Stimulated activated naive CD4-positive, alpha-beta T cell (primary cell): ENCODE measurements at regions not wholly inside any gene's neighbourhood (a gene's known extent, or its start where the extent isn't known, plus 50 kb on each side); places are given as distances from the start of the nearest gene placed in this dataset.

ENCODE experiments used
- DNase-seq, 6 experiments: peaks; one replicate each; lab custom pipeline; 2025; lab: John Stamatoyannopoulos, UW

DNA sequence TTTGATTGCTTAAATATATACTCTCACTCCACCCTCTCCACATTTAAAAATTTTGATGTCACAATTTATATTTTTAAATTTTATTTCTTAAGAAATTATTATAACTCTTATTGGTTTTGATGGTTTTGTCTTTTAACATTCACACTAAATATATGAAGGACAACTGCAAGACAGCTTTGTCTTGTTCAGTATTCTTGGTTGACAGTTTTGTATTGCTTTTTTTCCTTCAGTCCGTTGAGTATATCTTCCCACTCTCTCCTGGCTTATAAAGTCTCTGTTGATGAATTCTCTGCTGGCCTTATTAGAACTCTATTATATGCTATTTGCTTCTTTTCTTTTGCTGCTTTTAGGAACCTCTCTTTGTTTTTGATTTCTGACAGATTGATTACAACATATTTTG, 392.2 kb downstream of the C6orf118 start:
- no peak for DNase-seq

DNA sequence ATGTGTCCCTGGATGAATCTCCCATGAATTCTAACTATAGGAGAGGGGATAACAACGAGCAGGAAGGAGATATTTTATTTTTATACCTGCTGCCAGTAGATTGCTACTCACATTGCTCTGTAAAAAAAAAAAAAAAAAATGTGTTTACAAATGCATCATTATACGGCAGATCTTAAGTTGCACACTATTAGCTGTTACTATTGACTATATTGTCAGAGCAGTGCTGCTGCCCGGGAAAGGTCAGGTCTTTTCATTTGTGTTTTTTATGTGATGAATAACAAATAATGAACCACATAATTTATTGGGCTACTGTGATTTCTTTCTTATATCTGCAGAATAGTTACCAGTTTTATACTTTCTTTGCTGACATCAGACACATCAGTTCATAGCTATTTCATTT, 393.3 kb downstream of the C6orf118 start:
- no peak for DNase-seq

- DNase-seq: no peak
These were observed 397.4 kb downstream of the C6orf118 start for GRCh38 chr6:164911873-164912580.

- no peak for DNase-seq
These were observed 398.3 kb downstream of the C6orf118 start for GRCh38 chr6:164911151-164911550.

DNA sequence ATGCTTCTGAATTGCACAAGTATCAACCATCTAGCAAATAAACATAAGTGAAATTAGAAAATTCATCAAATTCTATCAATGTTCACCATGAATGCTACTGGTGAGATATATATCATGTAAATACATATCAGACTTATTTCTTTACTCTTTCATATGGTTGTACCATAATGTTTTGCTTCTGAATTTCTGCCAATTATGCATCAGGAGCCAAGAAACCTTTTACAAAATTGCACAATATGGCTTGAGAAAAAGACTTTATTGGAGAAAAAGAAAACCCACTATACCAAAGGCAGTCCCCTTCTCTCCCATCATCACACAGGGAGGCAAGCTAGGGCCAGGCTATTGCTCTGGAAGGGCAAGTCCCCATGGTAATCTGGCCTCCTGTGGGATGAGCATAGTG, 402.6 kb downstream of the C6orf118 start:
- no peak for DNase-seq

- DNase-seq: no peak
These were observed 404.1 kb downstream of the C6orf118 start for GRCh38 chr6:164905311-164905710.

DNA sequence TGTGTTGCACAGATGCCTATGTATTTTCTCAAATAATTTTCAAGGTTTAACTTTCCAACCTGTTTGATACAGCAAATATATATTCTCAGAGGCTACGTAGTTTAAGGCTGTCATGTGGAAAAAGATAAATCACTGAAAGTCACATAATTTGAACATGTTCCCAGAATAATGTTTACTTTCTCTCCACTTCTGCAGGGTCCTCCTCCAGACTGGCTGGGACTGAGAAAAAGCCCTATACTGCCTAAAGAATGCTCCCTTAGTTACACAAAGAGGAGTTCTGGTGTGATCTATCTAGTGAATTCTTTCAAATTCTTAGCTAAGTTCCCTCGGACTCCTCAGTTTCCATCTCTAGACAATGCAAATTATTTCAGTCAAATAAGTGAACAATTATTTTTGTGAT, 411.0 kb downstream of the C6orf118 start:
- DNase-seq: no peak

DNA sequence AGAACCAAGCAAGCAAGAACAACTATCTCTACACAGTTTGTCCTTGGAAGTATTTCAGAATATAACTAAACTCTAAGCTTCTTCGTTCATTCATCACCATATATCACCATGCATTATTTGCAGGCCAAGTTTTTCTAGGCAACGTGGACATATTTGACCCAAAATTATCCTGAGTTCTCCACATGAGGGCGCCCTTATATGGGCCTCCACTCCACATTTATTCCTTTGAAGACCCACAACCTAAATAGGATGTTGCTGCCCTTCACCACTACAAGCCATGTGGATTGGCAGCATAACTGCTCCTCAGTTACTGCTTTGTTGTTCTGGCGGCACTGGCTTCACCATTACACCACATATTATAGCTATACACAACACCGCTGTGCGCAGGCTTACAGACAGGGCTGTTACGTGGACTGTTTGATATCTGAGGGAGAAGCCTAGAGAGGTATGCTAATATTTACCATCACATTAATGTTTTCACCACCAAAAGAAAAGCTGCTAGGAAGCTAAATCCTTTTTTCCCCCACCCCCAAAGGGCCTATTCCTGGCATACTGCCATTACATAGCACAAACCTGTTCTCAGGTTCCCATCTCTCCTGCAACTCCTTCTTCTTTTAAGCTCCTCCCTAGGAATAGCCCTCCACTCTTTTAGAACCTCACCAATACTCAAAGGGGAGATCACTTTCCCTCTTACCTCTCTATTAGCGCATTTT, 411.7 kb downstream of the C6orf118 start:
- DNase-seq: no peak

DNA sequence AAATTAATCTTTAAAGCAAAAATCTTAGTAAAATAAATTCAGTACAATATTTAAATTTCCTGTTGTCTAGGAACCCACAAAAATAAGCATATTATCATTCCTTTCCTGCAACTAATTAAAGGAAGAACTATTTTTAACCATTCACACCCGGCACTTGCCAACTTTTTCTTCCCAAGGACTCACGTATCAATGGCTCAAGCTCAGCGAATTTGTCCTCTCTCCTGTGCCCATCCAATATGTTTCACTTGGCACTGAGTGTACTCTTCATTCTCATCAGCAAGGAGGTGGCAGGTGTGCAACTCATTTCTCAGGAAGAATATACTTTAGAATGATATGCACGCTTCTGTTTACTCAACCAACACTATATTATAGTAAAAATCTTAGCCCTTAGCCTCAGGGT, 419.4 kb downstream of the C6orf118 start:
- no peak for DNase-seq

- no peak for DNase-seq
These were observed 421.7 kb downstream of the C6orf118 start for GRCh38 chr6:164887660-164888059.

GRCh38 chr6:164882236-164882635, 427.2 kb downstream of the C6orf118 start:
- no peak for DNase-seq

DNA sequence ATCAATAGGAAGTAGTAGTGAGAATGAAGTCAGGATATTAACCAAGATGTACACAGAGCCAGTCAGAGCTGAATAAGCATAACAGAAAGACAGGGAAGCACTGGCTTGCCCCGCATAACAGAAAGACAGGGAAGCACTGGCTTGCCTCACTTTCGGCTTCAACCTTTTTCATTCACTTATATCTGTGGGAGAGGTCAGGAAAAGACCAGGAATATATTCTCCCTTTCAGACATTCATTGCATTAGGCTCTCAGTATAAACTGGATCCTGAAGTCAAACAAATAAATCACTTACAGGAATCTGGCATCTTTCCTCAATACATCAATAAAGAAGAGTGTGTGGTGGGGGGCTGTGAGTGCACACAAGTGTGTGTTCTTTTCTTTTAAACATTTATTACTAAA, 437.6 kb downstream of the C6orf118 start:
- no peak for DNase-seq

- no peak for DNase-seq
These were observed 439.2 kb downstream of the C6orf118 start for GRCh38 chr6:164870164-164870563.

- no peak for DNase-seq
These were observed 447.4 kb downstream of the C6orf118 start for GRCh38 chr6:164861967-164862366.

GRCh38 chr6:164859816-164860215, 449.6 kb downstream of the C6orf118 start:
- DNase-seq: no peak

DNA sequence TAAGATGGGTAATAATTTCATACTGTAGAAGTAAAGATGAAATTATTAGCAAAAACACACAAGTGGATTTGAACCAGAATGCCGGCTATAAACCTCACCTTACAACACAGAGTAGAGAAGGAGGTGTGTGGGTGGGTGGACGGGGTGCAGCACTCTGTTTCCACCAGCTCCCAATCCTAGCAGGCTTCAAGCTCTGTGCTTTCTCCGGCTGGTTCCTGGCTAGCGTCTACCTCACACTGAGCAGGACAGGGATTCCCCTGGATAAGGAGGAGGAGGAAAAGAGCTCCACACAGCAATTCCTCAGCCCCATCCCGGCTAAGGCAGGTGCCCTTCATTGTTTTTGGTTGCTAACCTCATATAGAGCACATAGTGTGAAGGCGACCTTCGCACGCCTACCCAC, 453.3 kb downstream of the C6orf118 start:
- DNase-seq: no peak

- DNase-seq: no peak
These were observed 454.1 kb downstream of the C6orf118 start for GRCh38 chr6:164855281-164855680.

GRCh38 chr6:164854526-164854925, 454.9 kb downstream of the C6orf118 start:
- no peak for DNase-seq

DNA sequence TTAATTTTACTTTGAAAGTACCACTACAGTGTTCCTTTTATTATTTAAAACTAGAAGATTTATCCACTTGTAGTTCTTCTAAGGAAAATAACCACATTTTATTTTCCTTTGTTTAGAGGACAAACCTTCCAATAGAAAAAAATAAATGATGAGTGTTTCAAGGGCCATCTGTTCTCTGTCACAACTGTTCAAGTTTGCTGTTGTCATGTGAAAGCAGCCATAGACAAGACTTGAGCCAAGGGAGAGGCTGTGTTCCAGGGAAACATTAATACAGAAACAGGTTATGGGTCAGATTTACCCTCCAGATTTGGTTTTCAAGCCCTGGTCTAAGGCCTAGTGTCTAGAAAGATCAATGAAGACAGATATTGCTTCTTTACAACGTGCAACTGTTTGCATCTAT, 463.6 kb downstream of the C6orf118 start:
- DNase-seq: no peak

GRCh38 chr6:164842085-164842484, 467.3 kb downstream of the C6orf118 start:
- no peak for DNase-seq

DNA sequence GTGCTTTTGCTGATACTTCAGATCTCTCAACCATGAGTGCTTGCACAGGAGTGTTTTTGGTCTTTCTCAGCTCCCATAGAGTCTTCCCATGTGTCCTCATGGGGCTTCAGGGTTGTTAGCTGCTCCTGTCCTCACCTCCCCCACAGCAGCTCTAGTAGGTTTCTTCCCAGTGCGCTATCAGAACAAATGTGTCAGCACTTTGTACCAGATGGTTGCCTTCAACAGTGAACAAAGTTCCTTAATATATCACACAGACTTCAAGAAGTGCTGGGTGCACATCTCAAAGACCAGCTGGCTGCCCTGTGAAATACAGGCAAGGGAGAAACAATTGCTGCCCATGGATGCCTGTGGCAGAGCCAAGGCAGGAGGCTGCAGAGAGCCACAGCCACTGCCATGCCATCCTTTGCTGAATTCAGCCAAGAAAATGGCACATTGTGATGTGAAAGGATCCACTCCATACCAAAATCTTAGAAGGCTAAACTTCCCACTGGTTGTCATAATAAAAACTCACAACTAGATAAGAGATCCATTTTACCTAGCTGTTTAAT, 471.3 kb downstream of the C6orf118 start:
- no peak for DNase-seq

GRCh38 chr6:164836486-164836885, 472.9 kb downstream of the C6orf118 start:
- no peak for DNase-seq

DNA sequence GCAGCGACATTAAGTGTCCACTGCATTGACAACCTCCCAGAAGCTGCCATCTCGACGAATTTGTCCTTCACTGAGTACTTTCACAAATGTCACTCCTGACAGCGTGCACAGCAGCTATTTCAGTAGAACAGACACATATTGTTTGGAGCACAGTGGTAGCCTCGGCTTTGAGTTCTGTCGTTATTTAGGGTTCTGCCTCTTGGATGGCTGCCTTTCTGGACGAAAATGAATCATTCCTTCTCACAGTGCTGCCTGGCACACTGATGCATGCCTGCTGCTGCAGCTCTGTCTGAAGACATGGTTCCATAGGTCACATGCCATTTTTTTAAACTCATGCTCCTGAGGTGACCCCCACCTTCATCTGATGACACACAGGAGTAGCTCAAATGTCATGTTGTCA, 477.0 kb downstream of the C6orf118 start:
- DNase-seq: no peak

GRCh38 chr6:164827537-164827936, 481.9 kb downstream of the C6orf118 start:
- DNase-seq: no peak
